ENCODE measurements at regions not wholly inside any gene's neighbourhood (a gene's known extent, or its start where the extent isn't known, plus 50 kb on each side); places are given as distances from the start of the nearest gene placed in this dataset.

GRCh38 chr5:6026766-6027406, 351.5 kb downstream of the MED10 start:
- TF ChIP-seq CTCF (conservative IDR thresholded peaks at IDR 0.05 in 1 of 2, IDR thresholded peaks at IDR 0.05 in 1 of 2; ENCODE audit: extremely low read depth in 1 of 2, insufficient read depth in 1 of 2, low read depth in 1 of 2, low read length in 2 of 2), result no peak
- TF ChIP-seq EZH2 (IDR thresholded peaks at IDR 0.05; ENCODE audit: borderline replicate concordance, low read length), result no peak

Data from mammary epithelial cell (primary cell).